Stimulated activated CD4-positive, alpha-beta T cell treated with anti-CD3 and anti-CD28 coated beads, TNF-alpha, amount 100 ng/mL, for 1 hour (primary cell): ENCODE measurements at regions not wholly inside any gene's neighbourhood (a gene's known extent, or its start where the extent isn't known, plus 50 kb on each side); places are given as distances from the start of the nearest gene placed in this dataset.

Source experiments
- DNase-seq, 3 donors: peaks; one replicate each; pipeline ENCODE4 v3.0.0-alpha.2; 2020; ENCODE audit warnings: low read depth in 3 of 3, low spot score in 1 of 3

DNA sequence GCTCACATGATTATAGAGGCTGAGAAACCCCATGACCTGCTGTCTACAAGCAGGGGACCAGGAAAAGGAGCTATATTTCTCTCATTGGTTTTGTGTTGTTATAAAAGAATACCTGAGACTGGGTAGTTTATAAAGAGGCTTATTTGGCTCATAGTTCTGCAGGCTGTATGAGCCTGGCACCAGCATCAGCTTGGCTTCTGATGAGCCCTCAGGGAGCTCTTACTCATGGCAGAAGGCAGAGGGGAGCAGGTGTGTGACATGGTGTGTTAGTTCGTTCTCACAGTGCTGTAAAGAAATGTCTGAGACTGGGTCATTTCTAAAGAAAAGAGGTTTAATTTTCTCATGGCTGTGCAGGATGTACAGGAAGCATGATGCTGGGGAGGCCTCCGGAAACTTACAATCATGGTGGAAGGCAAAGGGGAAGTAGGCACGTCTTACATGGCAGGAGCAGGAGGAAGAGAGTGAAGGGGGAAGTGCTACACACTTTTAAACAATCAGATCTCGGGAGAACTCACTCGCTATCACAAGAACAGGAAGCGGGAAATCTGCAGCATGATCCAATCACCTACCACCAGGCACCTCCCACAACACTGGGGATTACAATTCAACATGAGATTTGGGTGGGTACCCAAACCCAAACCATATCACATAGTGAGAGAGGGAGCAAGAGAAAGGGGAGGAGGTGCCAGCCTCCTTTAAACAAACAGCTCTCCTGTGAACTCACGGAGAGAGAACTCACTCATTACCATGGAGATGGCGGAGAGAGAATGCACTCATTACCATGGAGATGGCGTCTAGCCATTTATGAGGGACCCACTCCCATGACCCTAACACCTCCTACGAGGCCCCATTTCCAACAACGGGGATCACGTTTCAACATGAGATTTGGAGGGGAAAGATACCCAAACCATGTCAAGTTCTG is 133.4 kb downstream of the JCAD start:
- DNase-seq, result no peak

DNA sequence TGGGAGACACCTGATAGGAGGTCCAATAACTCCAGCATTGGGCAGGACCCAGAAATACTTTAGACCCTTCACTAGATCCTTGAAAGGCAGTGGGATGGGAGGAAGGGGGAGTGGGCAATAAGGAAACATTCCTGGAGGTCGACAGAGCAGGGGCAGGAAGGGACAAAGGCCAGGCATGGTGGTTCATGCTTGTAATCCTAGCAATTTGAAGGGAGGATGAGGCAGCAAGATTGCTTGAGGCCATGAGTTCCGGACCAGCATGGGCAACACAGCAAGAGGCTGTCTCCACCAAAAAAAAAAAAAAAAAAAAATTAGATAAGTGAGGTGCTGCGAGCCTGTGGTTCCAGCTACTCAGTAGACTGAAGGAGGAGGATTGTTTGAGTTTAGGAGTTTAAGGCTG is 134.9 kb downstream of the JCAD start:
- no peak for DNase-seq

DNA sequence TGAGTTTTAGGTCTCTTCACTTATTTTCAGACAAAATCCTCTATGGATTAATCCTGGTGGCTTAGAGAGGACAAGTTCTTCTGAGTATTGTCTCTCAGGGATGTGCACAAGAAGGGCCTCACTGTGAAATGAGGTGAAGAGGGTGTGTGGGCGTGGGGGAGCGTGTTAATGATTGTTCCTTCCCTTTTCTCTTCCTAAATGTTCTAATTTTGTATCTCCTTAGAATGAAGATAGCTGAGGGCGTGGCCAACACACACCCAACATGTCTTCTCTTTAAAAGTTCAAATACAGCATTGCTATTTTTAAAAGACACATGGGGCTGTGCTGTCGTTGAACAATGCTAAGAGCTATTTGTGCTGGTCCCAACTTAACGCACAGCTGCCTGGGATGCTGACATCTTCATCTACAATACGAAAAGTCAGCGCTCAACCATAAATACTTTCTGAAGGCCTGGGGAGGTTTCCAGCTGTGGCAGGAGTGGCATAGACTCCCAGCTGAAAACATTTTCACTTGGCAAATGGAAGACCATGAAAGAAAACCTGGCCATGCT is 135.9 kb downstream of the JCAD start:
- no peak for DNase-seq

DNA sequence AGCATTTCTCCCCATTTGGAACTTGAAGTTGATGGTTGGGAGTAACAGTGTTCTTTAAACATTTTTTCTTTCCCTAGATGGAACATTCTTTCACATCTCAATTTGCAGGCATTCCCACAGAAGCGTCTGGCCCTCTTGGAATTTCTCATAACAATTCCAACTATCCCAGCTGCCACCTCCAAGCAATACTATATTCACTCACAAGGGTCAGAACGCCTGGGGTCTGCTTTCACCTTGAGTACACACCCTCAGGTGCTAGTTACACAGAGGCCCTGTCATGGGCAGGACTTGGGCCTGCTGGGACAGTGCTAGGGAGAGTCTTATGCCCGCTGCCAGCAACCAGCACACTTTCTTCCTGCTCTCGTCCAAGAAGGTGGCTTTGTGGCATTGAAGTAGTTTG is 136.5 kb downstream of the JCAD start:
- DNase-seq, result no peak

DNA sequence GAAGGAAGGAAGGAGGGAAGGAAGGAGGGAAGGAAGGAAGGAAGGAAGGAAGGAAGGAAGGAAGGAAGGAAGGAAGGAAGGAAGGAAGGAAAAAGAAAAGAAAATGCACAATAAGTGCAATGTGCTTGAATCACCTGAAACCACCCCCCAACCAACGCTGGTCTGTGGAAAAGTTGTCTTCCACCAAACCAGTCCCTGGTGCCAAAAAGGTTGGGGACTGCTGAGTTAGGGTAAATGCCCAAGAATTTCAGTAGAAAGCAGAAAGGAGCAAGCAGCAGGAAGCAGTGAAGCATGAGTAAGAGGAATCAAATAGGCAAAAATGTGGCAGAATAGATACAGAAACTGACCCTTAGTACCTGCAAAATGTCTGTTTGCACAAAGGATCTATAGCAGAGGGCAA is 137.2 kb downstream of the JCAD start:
- DNase-seq, result no peak

DNA sequence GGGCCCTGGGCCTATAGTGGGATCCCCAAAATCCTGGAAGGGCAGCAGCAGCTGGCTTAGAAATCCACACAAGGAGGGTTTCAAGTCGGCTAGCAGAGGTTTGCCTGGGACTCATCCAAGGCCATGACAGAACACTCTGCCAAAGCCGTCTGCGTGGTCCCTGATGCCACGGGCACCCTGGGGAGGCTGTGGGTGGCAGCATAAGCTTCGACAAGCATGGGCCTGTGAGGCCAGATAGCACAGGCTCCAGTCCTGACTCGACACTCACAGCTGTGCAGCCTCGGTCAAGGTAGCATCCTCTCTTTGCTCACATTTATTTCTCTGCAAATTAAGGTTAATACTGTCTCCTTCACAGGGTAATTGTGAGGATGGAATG is 138.3 kb downstream of the JCAD start:
- DNase-seq, result no peak

DNA sequence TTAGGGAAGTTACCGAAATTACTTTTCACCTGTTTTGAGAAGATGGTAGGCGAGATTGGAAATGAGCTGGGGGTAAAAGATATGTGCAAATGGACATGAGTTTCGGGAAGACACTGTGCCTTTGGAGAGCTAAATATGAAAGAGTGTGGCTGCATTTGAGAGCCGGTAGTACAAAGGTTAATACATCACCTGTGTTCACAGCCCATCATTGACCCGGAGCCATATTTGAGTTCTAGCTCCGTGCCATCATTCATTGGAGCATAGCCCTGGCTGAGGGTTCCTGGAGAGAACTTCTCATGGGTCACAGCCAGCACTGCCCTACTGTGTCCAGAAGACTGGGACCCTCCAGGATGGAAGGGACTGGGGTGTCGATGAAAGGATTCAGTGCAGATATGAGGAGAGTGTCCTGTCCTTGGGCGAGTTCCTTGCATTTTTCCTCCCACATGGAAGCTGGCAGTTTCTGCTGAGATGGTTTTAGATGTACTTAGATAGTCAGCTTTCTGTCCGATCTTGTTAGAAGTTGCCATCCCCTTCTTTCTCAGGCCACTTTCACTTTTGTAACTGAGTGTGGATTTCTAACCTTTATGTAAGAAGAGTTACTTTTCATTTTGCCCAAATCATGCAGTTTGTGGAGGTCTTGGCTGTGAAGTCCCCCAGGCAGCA is 138.8 kb downstream of the JCAD start:
- no peak for DNase-seq

DNA sequence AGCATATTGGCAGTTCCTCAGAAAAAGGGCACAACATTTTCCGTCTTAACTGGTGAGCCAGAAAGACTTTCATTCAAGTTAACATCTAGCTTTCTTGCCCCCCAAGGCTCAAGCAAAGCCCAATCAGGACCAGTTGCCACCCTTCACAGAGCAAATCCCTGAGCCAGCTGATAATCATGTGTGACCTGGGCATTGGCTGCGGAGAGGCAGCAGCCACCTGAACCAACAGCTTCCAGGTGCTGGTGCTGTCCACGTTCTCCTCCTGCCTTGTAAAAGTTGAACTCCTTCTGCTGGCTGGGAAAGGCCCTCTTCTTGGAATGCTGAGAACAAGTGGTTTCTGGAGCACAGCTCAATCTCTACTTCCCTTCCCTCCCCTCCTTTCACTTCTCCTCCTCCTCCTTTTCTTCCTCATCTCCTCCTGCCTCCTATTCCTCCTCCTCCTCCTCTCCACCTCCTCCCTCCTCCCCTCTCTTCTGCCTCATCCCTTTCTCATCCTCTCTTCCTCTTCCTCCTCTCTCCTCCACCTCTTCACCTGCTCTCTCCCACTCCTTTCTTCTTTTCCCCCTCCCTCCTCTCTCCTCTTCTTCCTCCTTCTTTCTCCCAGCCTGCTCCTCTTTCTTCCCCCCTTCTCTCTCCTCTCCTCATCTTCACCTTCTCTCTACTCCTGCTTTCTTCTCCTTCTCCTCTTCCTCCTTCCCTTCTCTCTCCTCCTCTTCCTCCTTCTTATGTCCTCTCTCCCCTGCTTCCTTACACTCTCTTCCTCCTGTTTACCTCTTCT is 140.6 kb downstream of the JCAD start:
- DNase-seq, result no peak

DNA sequence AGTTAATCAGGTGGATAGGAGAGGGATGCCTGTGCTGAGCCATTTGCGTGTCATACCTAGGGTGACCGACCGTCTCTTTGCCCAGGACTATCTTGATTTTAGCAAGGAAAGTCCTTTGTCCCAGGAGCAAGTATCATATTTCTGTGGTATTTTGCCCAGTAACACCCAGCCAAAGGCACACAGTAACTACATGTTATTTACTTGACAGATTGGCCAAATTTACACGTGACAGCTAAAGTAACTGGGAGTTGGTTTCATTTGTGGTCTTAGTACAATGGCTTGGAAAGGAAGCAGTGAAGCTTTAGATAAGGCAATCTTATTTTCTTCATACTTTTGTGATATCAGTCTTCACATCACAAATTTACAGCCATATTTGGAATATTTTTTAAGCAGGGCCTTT is 142.1 kb downstream of the JCAD start:
- DNase-seq, result no peak

DNA sequence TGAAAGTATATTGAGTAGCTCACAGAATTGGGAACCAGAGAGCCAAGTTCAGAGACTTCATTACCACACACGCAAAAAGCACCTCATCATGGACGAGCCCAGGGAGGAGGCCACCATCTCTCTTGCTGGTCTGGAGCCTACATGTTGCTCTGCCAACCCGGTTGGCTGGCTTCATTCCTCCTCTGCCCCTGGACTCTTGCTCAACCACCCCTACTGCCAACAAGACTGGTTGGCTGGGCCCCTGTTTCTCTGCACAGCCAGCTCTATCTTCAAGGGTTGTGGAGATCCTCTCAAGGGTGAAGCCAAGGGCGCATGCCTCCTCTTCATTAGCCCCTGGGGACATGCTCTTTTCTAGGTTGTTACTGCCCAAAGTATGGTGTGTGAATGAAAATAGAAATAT is 142.7 kb downstream of the JCAD start:
- DNase-seq, result no peak

DNA sequence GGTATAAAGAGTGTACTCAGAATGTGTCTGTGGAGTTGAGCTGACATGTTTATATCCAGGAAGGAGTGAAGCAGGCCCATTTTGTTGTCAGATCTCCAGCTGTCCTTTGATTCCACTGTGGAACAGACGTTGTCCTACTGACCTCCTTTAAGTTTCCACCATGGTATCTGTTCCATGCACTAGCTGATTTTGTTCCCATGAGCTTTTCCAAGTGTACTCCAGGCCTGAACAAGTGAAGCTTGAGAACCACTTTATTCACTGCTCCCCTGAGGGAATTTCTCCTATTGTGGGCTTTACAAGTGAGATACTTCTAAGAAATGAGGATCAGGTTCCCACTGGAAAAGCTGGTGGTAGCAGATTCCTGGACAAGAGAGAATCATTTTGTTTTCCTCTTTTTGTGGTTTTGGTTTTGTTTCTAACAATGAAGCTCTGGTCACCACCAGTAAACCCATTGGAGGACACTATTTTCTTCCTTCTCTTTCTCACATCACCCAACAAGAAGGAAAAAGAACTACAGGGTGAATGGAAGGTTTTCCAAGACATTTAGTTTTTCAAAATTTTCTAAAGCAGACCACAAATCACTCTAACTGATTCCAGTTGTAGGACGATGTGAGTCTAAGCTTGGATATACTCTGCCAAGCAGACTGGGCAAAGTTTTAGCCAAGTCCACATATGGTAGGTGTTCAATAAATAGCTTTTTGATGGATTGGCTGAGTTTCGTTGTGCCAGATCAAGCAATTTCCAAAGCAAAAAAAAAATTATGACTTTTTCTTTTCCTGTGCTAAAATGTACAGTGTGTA is 144.2 kb downstream of the JCAD start:
- no peak for DNase-seq

DNA sequence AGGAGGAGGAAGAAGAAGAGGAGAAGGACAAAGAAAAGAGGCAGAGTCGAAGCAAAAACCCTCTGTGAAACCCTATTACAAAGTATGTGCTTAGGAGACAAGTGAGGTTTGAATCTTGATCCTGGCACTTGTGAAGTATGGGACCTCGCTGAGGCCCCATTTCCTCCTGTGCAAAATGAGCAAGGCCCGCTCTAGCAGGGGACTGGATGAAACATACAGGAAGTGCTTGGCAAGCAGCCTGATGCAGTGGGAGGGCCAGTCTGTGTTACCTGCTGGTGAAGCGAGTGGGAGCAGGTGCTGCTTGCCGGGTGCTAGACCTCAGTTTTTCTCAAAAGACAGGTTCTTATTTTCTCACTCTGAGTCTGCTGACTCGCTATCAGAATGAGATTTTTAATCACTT is 150.4 kb downstream of the JCAD start:
- DNase-seq, result no peak

DNA sequence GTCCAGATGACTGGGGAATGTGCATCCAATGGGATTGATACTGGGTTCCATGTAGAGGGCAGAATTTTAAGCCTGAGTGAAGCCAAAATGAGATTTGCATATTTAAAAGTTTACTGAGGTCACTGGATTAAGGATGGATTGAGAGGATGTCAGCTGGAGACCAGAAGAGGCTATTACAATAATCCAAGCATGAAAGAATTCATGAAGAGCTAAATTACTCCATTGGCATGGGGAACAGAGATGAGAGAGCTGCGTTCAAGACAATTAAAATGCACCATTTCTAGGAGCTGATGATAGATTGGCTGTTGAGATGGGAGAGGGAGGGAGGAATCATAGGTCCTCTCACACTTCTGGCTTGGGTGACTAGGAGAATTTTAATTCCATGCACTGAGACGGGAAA is 158.5 kb downstream of the JCAD start:
- DNase-seq, result no peak

DNA sequence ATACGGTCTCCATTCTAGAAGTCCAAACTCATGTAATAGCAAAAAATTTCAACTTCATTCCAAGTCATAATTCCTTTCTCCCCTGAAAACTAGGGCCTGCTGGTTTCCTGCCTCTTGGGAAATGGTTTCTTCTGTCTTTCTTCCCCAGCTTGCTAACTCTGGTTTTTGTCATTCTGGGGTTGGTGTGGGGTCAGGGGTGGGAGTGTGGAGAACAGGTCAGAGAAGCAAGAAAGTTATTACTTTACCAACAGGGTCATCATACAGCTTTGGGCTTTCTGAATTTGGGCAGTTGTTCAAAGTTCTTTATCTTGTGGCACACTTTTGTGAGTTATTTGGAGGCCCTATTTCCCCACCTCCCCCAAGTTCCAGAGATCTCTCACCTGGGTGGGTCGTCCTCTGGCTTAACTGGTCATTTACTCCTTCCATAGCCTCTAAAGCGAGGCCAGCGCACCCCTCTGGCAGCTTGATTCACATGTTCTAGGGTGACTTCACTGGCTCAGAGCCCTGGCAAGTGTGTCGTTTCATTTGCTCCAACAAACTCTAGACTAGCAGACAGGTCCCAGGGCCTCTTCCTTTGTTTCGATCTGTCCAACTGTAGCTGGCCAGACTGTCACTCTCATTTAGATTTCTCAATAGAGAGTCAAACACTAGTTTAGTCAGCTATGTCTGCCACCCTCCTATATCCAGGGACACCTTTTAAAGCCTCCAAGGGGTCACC is 161.2 kb downstream of the JCAD start:
- no peak for DNase-seq

DNA sequence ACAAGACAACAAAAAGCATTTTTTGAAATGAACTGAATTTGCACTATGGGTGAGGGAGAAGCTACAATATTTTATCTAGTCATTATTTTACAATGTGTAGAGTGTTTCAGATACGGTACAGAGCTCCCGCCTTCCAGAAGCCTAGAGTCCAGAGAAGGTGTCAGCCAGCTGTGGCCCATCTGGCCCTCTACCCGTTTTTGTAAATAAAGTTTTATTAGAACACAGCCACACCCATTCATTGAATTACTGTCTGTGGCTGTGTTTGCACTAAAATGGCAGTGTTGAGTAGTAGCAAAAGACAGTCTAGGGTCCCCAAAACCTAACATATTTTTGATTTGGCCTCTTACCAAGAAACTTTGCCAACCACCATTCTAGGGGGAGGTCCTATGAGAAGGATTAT is 162.0 kb downstream of the JCAD start:
- DNase-seq, result no peak

DNA sequence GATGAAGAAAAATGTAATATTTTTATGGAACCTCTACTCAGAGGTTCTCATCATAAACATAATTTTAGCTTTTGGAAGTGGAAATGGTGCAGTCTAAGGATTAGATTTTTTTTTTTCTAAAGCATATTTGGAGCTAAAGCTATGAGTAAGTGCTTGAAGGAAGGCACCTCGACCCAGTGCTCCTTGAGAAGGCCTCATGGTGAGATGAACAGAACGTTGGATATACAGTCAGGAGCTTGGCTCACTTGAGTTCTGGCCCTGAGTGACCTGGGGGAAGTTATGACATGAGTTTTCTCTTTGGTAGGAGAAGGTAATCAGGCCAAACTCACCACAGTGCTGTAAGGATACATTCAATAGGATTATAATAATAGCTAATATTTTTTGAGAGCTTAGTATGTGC is 163.3 kb downstream of the JCAD start:
- no peak for DNase-seq

DNA sequence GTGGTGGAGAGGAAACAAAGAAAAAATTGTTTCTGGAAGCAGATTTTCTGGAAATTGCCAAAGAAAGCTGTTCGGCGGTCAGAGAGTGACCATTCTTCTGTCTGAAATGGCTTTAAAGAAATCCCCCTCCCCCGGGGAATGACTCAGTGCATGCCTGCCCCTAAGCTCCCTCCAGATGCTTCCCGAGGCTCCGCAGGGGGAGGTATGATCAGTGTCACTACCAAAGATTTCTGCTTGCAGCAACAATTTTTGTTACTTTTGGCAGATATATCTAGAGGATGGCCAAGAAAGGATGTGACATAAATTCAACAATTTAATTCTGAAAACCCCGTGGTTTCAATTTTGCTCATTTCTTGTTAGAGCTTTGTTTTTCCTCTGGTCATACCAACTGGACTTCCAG is 163.9 kb downstream of the JCAD start:
- DNase-seq, result no peak

DNA sequence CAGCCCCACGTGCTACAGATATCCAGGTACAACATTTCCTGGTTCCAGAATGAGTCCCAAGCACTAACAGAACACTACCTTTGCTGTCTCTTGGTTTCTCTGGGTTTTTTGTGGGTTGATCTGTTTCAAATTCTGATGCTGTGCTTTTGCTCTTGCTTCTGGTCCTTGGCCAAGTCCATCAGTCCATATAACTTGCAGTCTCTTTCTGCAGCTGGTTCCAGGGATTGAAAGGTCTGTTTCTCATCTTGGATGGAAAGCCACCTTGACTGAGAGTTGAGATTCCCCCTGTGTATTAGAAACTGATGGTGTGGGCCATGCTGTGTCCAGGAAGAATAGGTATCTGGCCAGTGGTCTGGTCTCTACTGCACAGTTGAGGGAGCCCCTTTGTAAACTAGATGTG is 171.1 kb downstream of the JCAD start:
- DNase-seq, result no peak

DNA sequence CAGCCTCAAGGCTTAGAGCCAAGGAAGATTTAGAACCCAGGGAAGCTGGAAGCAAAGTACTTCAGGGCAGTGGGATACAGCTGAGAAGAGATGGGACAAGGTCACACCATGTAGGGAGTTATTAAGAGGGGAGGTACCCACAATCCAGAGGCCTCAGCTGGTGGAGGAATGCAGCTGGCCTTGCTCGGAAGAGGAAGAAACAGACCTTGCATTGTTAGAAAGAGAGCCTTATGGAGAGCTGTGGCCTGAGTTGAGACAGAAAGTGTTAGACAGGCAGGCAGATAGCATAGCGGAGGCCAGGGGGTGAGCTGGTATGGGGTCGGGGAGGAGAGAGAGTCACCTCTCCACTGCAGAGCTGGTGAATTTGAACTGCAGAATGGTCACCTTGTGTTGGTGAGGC is 173.1 kb downstream of the JCAD start:
- DNase-seq, result no peak

DNA sequence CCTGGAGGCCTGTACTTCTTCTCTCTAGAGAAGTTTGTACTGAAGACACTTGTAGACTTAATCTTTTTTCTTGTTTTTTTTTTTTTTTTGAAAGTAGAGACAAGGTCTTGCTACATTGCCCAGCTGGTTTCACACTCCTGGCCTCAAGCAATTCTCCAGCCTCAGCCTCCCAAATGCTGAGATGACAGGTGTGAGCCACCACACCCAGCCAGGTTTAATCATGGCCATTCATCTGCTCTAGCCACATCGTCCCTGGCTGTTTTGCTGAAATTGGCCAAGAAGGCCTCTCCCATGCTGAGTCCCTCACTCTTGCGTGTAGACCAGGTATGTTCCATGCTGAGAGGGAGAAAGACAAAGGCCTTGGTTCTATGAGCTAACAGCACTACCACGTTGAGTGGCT is 176.2 kb downstream of the JCAD start:
- no peak for DNase-seq
